HG03280 (cell line): ENCODE measurements at regions not wholly inside any gene's neighbourhood (a gene's known extent, or its start where the extent isn't known, plus 50 kb on each side); places are given as distances from the start of the nearest gene placed in this dataset.
"Not testable (repeated sequence)": the region's sequence is repeated elsewhere in the genome, so short reads cannot be mapped to it uniquely, and the experiment has no call there.

ENCODE experiments used
- ATAC-seq: cut with Tn5 transposase; IDR thresholded peaks from one replicate; pipeline ENCODE4 v1.9.1; 2021; ENCODE audit warnings: mild to moderate bottlenecking, moderate library complexity; ENCODE audit not compliant: unreplicated experiment

- ATAC-seq, result no peak
These were observed 2771.0 kb upstream of the PCDH20 start for GRCh38 chr13:64186503-64187250.

- ATAC-seq, result no peak
These were observed 2770.4 kb upstream of the PCDH20 start for GRCh38 chr13:64186071-64186470.

DNA sequence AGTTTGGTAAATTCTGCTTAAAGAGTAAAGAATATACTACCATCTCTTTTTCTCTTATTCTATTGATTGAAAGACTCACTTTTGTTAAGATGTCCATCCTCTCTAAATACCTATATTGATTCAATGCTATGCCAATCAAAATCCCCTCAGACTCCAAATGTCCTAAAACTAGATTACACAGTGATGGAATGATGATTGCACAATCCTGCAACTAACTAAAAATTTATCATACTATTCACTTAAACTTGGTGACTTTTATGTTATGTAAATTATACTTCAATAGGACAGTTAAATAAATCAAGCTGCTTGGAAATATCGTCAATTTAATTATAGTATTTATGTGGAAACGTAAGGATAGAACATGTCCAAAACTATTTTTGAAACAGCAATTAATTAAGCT is 2765.1 kb upstream of the PCDH20 start:
- ATAC-seq, result no peak

DNA sequence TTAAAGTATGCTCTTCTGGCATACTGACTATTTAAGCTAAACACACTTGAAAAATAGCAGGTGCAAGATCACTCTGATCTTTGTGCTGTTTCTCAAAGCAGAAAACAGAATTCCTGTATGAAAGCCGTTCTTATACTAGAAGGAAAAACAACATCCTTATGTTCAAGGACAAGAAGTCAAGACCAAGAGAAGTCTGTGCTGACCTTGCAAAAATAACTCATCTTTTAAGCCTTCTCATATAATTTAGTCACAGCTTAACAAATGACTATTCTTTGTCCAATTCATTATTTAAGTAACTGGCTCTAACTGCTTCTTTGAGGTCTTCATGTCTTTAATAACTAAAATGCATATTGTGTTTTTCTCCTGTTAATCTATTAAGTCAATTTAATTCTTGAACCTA is 2750.2 kb upstream of the PCDH20 start:
- no peak for ATAC-seq

- ATAC-seq, result no peak
These were observed 2748.8 kb upstream of the PCDH20 start for GRCh38 chr13:64164435-64164834.

GRCh38 chr13:64160479-64160878 is 2744.8 kb upstream of the PCDH20 start:
- ATAC-seq, result no peak

GRCh38 chr13:64158908-64159307 is 2743.3 kb upstream of the PCDH20 start:
- no peak for ATAC-seq

- ATAC-seq, result no peak
These were observed 2738.9 kb upstream of the PCDH20 start for GRCh38 chr13:64154514-64154913.

DNA sequence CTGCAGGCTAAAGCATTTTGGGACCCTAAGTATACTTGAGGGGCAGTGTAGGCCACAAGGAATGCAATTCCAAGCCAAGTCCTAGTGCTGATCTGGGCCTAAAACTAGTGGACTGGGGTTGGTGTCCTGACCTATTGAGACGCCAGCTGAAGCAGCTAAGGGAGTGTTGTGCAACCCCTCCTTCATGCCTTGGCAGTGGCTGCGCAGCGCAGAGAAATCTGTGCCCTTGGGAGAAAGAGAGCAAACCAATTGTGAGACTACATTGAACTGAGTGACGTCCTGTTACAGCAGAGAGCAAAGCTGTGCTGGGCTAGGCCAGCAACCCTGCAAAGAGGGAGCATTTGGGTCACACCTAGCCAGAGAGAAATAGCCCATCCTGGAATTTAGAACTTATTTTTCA is 2715.0 kb upstream of the PCDH20 start:
- no peak for ATAC-seq

DNA sequence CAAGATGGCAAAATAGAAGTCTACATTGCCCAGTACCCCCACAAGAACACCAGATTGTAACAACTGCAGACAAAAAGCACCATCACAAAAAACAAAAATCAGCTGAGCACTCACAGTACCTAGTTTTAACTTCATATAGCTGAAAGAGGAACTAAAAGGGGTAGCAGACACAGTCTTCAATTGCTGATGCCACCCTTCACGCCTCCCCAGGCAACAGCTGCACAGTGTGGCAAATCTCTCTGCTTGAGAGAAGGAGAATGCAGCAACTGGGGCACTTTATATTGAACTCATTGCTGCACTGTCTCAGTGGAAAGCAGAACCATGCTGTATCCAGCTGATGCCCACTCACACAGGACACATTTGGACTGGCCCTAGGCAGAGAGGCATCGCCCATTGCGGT is 2714.5 kb upstream of the PCDH20 start:
- no peak for ATAC-seq

DNA sequence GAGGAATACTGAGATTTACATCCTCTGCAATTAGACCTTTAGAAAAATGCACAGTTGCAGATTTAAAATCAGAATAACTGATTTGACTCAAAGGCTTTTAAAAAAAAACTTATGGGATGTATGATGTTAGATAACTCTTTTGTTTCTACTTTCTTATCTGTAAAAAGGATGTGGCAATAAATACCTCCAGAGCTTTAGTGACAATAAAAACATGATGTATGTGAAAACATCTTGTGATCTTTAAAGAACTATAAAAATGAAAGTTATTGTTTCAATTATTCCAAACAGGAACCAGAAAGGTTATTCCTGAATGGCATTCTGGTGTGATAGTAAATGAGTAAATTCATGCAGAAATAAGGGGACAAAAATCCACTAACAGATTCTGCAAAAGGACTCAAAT is 2712.2 kb upstream of the PCDH20 start:
- no peak for ATAC-seq

GRCh38 chr13:64127192-64127591 is 2711.5 kb upstream of the PCDH20 start:
- no peak for ATAC-seq

DNA sequence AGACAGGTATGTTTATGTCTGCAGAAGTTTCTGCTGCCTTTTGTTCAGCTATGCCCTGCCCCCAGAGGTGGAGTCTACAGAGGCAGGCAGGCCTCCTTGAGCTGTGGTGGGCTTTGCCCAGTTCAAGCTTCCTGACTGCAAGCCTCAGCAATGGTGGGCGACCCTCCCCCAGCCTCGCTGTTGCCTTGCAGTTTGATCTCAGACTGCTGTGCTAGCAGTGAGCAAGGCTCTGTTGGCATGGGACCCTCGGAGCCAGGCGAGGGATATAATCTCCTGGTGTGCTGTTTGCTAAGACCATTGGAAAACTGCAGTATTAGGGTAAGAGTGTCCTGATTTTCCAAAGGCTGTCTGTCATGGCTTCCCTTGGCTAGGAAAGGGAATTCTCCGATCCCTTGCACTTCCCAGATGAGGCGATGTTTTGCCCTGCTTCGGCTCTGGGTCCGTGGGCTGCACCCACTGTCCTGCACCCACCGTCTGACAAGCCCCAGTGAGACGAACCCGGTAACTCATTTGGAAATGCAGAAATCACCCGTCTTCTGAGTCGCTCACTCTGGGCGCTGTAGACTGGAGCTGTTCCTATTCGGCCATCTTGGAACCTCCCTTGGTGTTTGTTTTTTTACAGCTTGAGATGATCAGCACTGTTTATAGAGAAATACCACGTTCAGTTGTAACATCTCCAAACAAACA is 2705.5 kb upstream of the PCDH20 start:
- not testable (repeated sequence) for ATAC-seq

GRCh38 chr13:64099994-64100393 is 2684.3 kb upstream of the PCDH20 start:
- ATAC-seq, result no peak

- no peak for ATAC-seq
These were observed 2674.7 kb upstream of the PCDH20 start for GRCh38 chr13:64090311-64090710.

GRCh38 chr13:64088491-64088890 is 2672.8 kb upstream of the PCDH20 start:
- ATAC-seq, result no peak

DNA sequence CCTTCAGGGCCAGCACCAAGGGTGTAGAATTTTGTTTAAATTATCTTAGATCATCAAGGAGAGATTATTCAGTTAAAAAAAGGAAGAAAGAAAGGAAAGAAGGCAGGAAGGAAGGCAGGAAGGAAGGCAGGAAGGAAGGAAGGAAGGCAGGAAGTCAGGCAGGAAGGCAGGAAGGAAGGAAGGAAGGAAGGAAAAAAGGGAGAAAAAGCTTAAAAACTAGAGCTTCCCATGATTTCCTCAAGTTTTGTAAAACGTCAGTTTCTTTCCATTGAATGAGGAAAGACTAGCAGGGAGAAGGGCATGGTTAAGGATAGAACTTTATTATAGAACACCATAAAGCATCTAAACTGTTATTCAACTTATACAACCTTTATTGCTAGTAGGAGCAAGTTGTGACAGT is 2672.0 kb upstream of the PCDH20 start:
- no peak for ATAC-seq

GRCh38 chr13:64083811-64084210 is 2668.2 kb upstream of the PCDH20 start:
- ATAC-seq, result no peak

GRCh38 chr13:64083396-64083795 is 2667.7 kb upstream of the PCDH20 start:
- no peak for ATAC-seq

GRCh38 chr13:64078480-64078936 is 2662.9 kb upstream of the PCDH20 start:
- ATAC-seq, result no peak

DNA sequence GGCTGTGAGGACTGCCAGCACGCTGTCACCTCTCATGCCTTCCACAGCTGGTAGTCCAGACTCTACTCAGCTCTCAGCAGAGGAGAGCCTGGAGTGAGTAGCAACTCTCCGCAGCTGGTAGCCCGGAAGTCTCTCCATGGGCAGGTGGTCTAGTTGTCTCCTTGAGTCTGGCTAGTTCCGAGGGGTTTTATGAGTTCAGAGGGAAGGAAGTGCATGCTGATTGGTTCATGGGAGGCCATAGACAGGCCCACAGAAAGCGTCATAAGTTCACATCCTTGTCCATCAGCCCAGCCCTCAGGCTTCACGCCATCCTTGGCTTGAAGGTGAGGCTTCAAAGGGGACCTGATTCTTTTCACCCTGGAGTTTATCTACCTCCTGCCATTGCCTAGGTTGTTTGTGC is 2662.4 kb upstream of the PCDH20 start:
- no peak for ATAC-seq

- ATAC-seq, result not testable (repeated sequence)
These were observed 2661.6 kb upstream of the PCDH20 start for GRCh38 chr13:64077132-64077835.
